PC-3 (cell line): ENCODE measurements at regions not wholly inside any gene's neighbourhood (a gene's known extent, or its start where the extent isn't known, plus 50 kb on each side); places are given as distances from the start of the nearest gene placed in this dataset.
A peak's percentile ranks its signal among the peaks of the same experiment; 100 is the strongest.

ENCODE experiments used
- ATAC-seq: fragments of 200-7000 bp; cut with Tn5 transposase; 2 replicates; pipeline ENCODE4 v1.9.1; 2020; ENCODE audit warnings: mild to moderate bottlenecking, moderate library complexity
- BruUV-seq: library from RNA; stranded (reverse); fragments of 400-500 nt; replicated peaks from 2 replicates; lab custom pipeline; 2021; lab: Mats Ljungman, UMichigan
- CTCF ChIA-PET: fragments of 300-600 bp; sonication (Branson Sonifier 250); formaldehyde crosslinking; loops from one replicate; lab custom pipeline; 2022; ENCODE audit warnings: antibody characterized with exemption; lab: Charles Lee
- POLR2A ChIA-PET: fragments of 300-600 bp; sonication (Branson Sonifier 250); formaldehyde crosslinking; loops from one replicate; lab custom pipeline; 2022; ENCODE audit warnings: antibody characterized with exemption; ENCODE audit not compliant: unreplicated experiment; lab: Charles Lee
- DNase-seq: peaks from one replicate; pipeline ENCODE4 v3.0.0-alpha.2; 2015
- H2AFZ ChIP-seq: fragments of 300-600 bp; sonication (generic); 2 replicates; pipeline ENCODE4 v1.6.0; 2016; ENCODE audit warnings: antibody characterized with exemption, low read length
- H3F3A ChIP-seq: fragments of 300-600 bp; sonication (generic); one replicate; pipeline ENCODE4 v1.6.0; 2017; ENCODE audit warnings: antibody characterized with exemption, low read length, control low read depth, mild to moderate bottlenecking; ENCODE audit not compliant: unreplicated experiment
- H3K27ac ChIP-seq: fragments of 300-600 bp; sonication (generic); 2 replicates; pipeline ENCODE4 v1.5.1; 2016; ENCODE audit warnings: mild to moderate bottlenecking, low read length
- H3K27me3 ChIP-seq: fragments of 300-600 bp; sonication (generic); 2 replicates; pipeline ENCODE4 v1.6.1; 2016; ENCODE audit warnings: low read length, mixed read lengths
- H3K36me3 ChIP-seq: fragments of 300-600 bp; sonication (generic); 2 replicates; pipeline ENCODE4 v1.6.1; 2016; ENCODE audit warnings: low read depth, mixed run types, low read length, mixed read lengths
- H3K4me1 ChIP-seq: fragments of 300-600 bp; sonication (generic); 2 replicates; pipeline ENCODE4 v1.5.1; 2016; ENCODE audit warnings: low read length; ENCODE audit not compliant: insufficient read depth
- H3K4me2 ChIP-seq: fragments of 300-600 bp; sonication (generic); 2 replicates; pipeline ENCODE4 v1.6.0; 2016; ENCODE audit warnings: low read length
- H3K4me3 ChIP-seq: fragments of 300-600 bp; sonication (generic); 2 replicates; pipeline ENCODE4 v1.5.1; 2016; ENCODE audit warnings: mild to moderate bottlenecking, low read length, mixed read lengths
- H3K79me2 ChIP-seq: fragments of 300-600 bp; sonication (generic); 2 replicates; pipeline ENCODE4 v1.6.1; 2017; ENCODE audit warnings: low read length, mixed read lengths
- H3K9ac ChIP-seq: fragments of 300-600 bp; sonication (generic); 2 replicates; pipeline ENCODE4 v1.6.0; 2016; ENCODE audit warnings: mild to moderate bottlenecking, low read length
- H3K9me2 ChIP-seq: fragments of 300-600 bp; sonication (generic); replicated peaks from 2 replicates; pipeline ENCODE4 v1.6.1; 2016; ENCODE audit warnings: mixed run types, low read length, mixed read lengths
- H3K9me3 ChIP-seq: fragments of 300-600 bp; sonication (generic); 2 replicates; pipeline ENCODE4 v1.6.1; 2016; ENCODE audit warnings: low read length, mixed read lengths
- H4K20me1 ChIP-seq: fragments of 300-600 bp; sonication (generic); 2 replicates; pipeline ENCODE4 v1.6.1; 2016; ENCODE audit warnings: low read length, mixed read lengths
- EZH2 ChIP-seq: fragments of 300-600 bp; sonication (generic); IDR thresholded peaks from one replicate; pipeline ENCODE4 v1.6.1; 2017; ENCODE audit warnings: antibody characterized with exemption, mild to moderate bottlenecking, low read length; ENCODE audit not compliant: unreplicated experiment
- EZH2phosphoT487 ChIP-seq: fragments of 300-600 bp; sonication (generic); IDR thresholded peaks from 2 replicates; pipeline ENCODE4 v1.6.1; 2018; ENCODE audit warnings: mild to moderate bottlenecking, antibody characterized with exemption, low read length, borderline replicate concordance
- intact Hi-C: fragments of 100-400 bp; cut with micrococcal nuclease; formaldehyde crosslinking; loops from 2 replicates; pipeline ENCODE4 v1.9.0; 2023
- TF ChIP-seq, protein P1 (sequence below): fragments of 300-600 bp; sonication (generic); conservative IDR thresholded peaks from 2 replicates; pipeline ENCODE4 v1.5.1; 2017; ENCODE audit warnings: antibody characterized with exemption, low read depth, mild to moderate bottlenecking, low read length

- H3K36me3 ChIP-seq, result no peaks in the 10 kb centered on the region
- TF ChIP-seq, protein P1, sequence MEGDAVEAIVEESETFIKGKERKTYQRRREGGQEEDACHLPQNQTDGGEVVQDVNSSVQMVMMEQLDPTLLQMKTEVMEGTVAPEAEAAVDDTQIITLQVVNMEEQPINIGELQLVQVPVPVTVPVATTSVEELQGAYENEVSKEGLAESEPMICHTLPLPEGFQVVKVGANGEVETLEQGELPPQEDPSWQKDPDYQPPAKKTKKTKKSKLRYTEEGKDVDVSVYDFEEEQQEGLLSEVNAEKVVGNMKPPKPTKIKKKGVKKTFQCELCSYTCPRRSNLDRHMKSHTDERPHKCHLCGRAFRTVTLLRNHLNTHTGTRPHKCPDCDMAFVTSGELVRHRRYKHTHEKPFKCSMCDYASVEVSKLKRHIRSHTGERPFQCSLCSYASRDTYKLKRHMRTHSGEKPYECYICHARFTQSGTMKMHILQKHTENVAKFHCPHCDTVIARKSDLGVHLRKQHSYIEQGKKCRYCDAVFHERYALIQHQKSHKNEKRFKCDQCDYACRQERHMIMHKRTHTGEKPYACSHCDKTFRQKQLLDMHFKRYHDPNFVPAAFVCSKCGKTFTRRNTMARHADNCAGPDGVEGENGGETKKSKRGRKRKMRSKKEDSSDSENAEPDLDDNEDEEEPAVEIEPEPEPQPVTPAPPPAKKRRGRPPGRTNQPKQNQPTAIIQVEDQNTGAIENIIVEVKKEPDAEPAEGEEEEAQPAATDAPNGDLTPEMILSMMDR, result no peak
- no peaks in the 10 kb centered on the region for H4K20me1 ChIP-seq
- POLR2A ChIA-PET, result no interaction called here
- intact Hi-C loops, result no loop called here
- H3K9me2 ChIP-seq, result no peaks in the 10 kb centered on the region
- CTCF ChIA-PET, result no interaction called here
- DNase-seq (peak; percentile 35), ATAC-seq (peak; percentile 67; the same call in 1 of the 2 replicates)
- no peak overlapping the region for H3K9ac ChIP-seq
- H3K27ac ChIP-seq, result no peak overlapping the region
- no peaks in the 10 kb centered on the region for H3K9me3 ChIP-seq
- H3K4me3 ChIP-seq, result no peak overlapping the region
- no peak overlapping the region for H2AFZ ChIP-seq
- no peaks in the 10 kb centered on the region for H3K79me2 ChIP-seq
- no TSS peak for BruUV-seq
- H3F3A ChIP-seq, result no peaks in the 10 kb centered on the region
- H3K27me3 ChIP-seq, result no peaks in the 10 kb centered on the region
- no peak overlapping the region for H3K4me2 ChIP-seq
- H3K4me1 ChIP-seq, result peaks cover 4% of the 10 kb centered on the region; the same call in 1 of the 2 replicates
These were observed 210.7 kb downstream of the ANKRD30B start for GRCh38 chr18:14958701-14959100.

DNA sequence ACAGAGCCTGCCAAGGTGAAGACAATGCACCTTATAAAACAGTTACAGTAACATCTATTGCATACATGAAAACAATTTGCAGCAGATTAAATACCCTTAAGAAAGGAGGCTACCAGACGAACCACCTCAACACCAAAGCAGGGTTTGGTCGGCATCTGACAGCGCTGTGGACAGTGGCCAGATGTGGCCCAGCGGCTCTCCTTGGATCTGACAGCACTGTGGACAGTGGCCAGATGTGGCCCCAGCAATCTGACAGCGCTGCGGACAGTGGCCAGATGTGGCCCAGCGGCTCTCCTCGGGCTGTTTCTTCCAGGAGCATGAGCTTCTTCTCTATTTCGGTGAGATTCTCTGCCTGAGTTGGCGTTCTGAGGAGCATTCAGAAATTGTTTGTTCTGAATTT lies 211.6 kb downstream of the ANKRD30B start:
- POLR2A ChIA-PET, result no interaction called here
- no peak overlapping the region for H2AFZ ChIP-seq
- intact Hi-C loops, result no loop called here
- H3K27me3 ChIP-seq, result no peaks in the 10 kb centered on the region
- no peaks in the 10 kb centered on the region for H4K20me1 ChIP-seq
- ATAC-seq (no peak), DNase-seq (no peak)
- CTCF ChIA-PET, result no interaction called here
- H3K27ac ChIP-seq, result no peak overlapping the region
- no peak overlapping the region for H3K4me3 ChIP-seq
- H3K79me2 ChIP-seq, result no peaks in the 10 kb centered on the region
- no TSS peak for BruUV-seq
- H3K9ac ChIP-seq, result no peak overlapping the region
- peaks cover 4% of the 10 kb centered on the region; the same call in 1 of the 2 replicates for H3K4me1 ChIP-seq
- no peaks in the 10 kb centered on the region for H3K36me3 ChIP-seq
- TF ChIP-seq, protein P1, result no peak
- TF ChIP-seq EZH2 (no peak), EZH2phosphoT487 (no peak)
- no peaks in the 10 kb centered on the region for H3K9me3 ChIP-seq
- no peaks in the 10 kb centered on the region for H3K9me2 ChIP-seq
- H3F3A ChIP-seq, result no peaks in the 10 kb centered on the region
- no peak overlapping the region for H3K4me2 ChIP-seq

GRCh38 chr18:14961991-14962390 lies 214.0 kb downstream of the ANKRD30B start:
- ChIA-PET POLR2A (no interaction called here), CTCF (no interaction called here)
- no peak overlapping the region for H3K9ac ChIP-seq
- H3K36me3 ChIP-seq, result no peaks in the 10 kb centered on the region
- H3K4me3 ChIP-seq, result no peak overlapping the region
- no peaks in the 10 kb centered on the region for H3K9me3 ChIP-seq
- no peak for ATAC-seq
- no peak overlapping the region for H2AFZ ChIP-seq
- no peaks in the 10 kb centered on the region for H3K9me2 ChIP-seq
- no peaks in the 10 kb centered on the region for H4K20me1 ChIP-seq
- H3K27me3 ChIP-seq, result no peaks in the 10 kb centered on the region
- no peak overlapping the region for H3K4me2 ChIP-seq
- TF ChIP-seq EZH2phosphoT487 (no peak), EZH2 (no peak)
- TF ChIP-seq, protein P1, result no peak
- H3K4me1 ChIP-seq, result peaks cover 4% of the 10 kb centered on the region; the same call in 1 of the 2 replicates
- DNase-seq, result no peak
- H3K79me2 ChIP-seq, result no peaks in the 10 kb centered on the region
- intact Hi-C loops, result no loop called here
- no peaks in the 10 kb centered on the region for H3F3A ChIP-seq
- BruUV-seq, result no TSS peak
- H3K27ac ChIP-seq, result no peak overlapping the region
